Astrocyte of the cerebellum (primary cell): ENCODE measurements at regions not wholly inside any gene's neighbourhood (a gene's known extent, or its start where the extent isn't known, plus 50 kb on each side); places are given as distances from the start of the nearest gene placed in this dataset.

Experiments
- DNase-seq: peaks from one replicate; pipeline ENCODE4 v3.0.0-alpha.2; 2011; ENCODE audit warnings: low read depth
- H3K4me3 ChIP-seq: 2 replicates; pipeline ENCODE4 v1.5.1; 2011; ENCODE audit warnings: mild to moderate bottlenecking, low read depth, low read length, moderate library complexity
- CTCF ChIP-seq: IDR thresholded peaks from 2 replicates; pipeline ENCODE4 v1.5.1; 2012; ENCODE audit warnings: low read length, low read depth, moderate library complexity, mild to moderate bottlenecking; ENCODE audit errors: missing control alignments
- in situ Hi-C: cut with HindIII; loops from 2 replicates; pipeline ENCODE4 v1.10.0; 2017; ENCODE audit warnings: low sequenced_read_pairs

GRCh38 chr3:59522550-59522949 lies 472.7 kb upstream of the CFAP20DC start:
- in situ Hi-C loops, result no loop called here
- DNase-seq, result no peak
- no peak for TF ChIP-seq CTCF

GRCh38 chr3:59519094-59519493 lies 469.3 kb upstream of the CFAP20DC start:
- in situ Hi-C loops, result no loop called here
- TF ChIP-seq CTCF, result no peak
- DNase-seq, result no peak

More at GRCh38 chr3:59522550-59522949, 472.7 kb upstream of the CFAP20DC start:
- H3K4me3 ChIP-seq, result no peak overlapping the region

GRCh38 chr3:59518283-59519055 lies 468.6 kb upstream of the CFAP20DC start:
- no peak for TF ChIP-seq CTCF
- DNase-seq, result no peak
- in situ Hi-C loops, result no loop called here
- H3K4me3 ChIP-seq, result no peak overlapping the region

More at GRCh38 chr3:59519094-59519493, 469.3 kb upstream of the CFAP20DC start:
- no peak overlapping the region for H3K4me3 ChIP-seq

GRCh38 chr3:59517388-59517787 lies 467.6 kb upstream of the CFAP20DC start:
- in situ Hi-C loops, result no loop called here
- H3K4me3 ChIP-seq, result no peak overlapping the region
- DNase-seq, result no peak
- no peak for TF ChIP-seq CTCF

- no peak for TF ChIP-seq CTCF
- no peak for DNase-seq
- no peak overlapping the region for H3K4me3 ChIP-seq
- in situ Hi-C loops, result no loop called here
Observed at GRCh38 chr3:59515966-59516365, 466.1 kb upstream of the CFAP20DC start.

GRCh38 chr3:59514865-59515482 lies 465.1 kb upstream of the CFAP20DC start:
- in situ Hi-C loops, result no loop called here
- DNase-seq, result no peak
- TF ChIP-seq CTCF, result no peak

More at GRCh38 chr3:59514865-59515482, 465.1 kb upstream of the CFAP20DC start:
- no peak overlapping the region for H3K4me3 ChIP-seq
